HG02610 (cell line): ENCODE measurements at regions not wholly inside any gene's neighbourhood (a gene's known extent, or its start where the extent isn't known, plus 50 kb on each side); places are given as distances from the start of the nearest gene placed in this dataset.

Experiments used
- ATAC-seq: cut with Tn5 transposase; IDR thresholded peaks from one replicate; pipeline ENCODE4 v1.9.1; 2021; ENCODE audit warnings: mild to moderate bottlenecking, moderate library complexity; ENCODE audit not compliant: unreplicated experiment

DNA sequence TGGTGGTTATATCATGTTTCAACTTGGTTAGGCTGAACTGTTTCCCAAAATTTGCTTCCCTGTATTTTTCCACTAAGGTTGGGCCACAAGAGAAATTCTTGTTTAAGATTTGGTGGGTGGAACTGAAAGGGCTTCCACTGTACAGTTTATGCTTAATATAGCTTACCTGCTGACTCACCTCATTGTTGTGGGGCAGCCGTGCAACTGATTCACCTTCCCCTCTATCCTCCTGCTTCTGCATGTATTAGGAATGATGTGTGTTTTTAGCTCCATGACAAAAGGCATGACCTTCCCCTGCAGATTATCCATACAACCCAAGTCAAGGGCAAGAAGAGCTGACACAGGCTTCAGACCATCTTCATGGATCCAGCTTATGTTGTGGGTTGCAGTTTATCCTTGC, 98.4 kb upstream of the GULP1 start:
- ATAC-seq, result no peak

DNA sequence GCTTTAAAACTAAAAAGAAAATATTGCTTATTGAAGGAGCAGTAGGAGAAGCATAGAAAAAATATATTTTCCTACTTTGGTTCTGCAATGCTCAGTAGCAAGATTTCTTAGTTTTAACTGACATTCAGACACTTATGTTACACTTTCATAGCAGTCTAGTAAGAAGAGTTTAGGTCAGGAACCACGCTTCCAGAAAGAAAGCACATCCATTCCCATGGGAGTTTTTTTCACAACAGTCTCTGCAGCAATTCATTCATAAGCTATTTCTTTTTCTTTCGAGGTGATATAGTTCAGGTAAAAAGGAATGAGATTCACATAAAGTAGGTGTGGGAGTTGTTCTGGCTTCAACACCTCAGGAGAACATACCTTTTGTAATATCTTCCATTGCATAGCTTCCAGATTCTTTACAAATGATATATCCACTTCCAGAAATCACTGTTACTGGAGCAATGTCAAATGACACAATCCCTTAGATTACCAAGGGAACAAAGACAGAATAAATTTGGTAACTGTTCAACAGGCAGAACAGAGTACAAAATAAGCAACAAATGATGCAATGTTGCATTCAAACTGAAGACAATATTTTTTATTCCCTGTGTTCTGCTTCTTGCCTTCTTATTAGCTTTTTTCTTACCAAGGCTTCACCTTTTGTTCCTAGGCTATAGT, 95.2 kb upstream of the GULP1 start:
- no peak for ATAC-seq

DNA sequence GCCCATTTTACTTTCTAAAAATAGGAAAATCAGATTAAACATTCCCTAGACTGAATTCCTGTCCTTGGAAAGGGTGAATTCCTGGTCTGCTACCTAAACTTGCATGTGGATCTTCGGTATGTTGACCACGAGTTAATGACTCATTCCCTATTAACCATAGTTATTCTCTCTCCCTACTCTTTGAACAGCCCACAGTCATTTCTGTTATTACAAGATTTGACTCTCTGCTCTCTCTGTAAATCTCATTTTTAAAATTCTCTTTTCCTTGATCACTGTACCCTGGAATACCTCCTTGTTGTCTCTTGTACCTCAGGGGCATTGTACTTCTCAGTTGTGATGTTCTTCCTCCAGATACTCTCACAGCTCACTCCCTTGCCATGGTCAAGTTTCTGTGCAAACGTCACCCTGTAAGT, 92.0 kb upstream of the GULP1 start:
- no peak for ATAC-seq

DNA sequence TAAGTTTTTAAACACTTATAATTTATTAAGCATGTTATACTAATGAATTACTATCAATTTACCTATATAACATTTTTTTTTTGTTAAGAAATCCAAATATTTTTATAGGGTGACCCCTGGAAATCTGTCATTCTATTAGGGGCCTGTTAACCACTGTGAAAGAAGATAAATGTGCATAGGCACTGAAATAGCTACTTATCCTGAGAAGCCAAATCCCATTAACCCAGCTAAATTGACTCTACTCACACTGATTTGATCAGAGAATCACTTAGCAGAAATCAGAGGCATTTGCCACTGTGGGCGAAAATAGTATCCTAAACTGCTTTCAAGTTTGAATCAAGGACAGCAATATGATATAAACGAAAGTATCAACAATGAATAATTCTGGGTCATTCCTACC, 90.0 kb upstream of the GULP1 start:
- ATAC-seq, result no peak

DNA sequence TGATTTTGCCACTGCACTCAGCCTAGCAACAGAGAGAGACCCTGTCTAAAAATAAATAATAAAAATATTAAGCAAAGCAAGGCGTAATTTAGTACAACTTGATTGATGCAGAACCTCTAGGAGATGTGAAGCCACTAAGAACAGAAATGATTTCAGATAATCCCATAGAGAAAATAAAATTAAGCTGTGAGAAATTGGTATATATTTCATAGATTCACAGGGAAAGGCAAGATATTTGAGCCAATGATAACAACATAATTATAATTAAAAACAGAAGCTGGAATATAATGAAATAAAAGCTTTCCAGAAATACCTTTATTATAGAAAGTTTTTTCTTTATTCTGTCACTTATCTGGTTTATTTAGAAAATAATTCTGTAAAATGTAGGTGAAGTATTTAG, 88.9 kb upstream of the GULP1 start:
- no peak for ATAC-seq

DNA sequence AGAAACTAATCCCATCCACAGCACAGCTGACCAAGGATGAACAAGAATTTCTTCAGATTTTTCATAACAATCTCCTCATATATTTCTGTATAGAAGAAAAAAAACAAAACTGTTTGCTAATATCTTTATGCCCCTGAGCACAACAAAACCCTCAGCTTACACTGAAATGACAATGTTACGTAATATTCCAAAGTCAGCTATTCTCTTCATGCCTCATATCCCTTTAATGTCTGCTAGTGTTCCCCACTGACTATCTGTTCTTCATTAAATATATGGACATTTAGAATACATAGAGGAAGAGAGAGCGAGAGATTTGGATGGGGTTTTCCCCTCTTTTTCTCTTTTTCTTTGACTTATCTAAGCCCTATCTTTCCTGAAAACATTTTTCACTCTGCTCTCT, 87.9 kb upstream of the GULP1 start:
- ATAC-seq, result no peak

DNA sequence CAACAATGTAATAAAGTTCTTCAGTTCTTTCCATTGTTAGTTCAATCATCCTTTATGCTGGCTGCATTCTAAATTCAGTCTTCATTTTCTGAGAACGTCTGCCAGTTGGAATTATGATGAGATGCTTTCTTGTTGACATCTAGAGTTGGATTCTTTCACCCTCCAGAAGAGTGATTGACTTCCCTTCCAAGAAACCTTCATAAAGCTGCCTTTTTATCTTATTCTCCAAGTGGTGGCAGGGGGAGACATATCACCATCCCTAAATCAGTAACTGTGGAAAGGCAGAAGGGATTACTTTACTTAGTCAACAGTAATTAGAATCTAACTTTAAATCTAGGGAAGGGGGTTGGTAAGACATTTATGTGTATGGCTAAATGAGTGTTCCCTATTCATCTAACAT, 86.8 kb upstream of the GULP1 start:
- no peak for ATAC-seq

DNA sequence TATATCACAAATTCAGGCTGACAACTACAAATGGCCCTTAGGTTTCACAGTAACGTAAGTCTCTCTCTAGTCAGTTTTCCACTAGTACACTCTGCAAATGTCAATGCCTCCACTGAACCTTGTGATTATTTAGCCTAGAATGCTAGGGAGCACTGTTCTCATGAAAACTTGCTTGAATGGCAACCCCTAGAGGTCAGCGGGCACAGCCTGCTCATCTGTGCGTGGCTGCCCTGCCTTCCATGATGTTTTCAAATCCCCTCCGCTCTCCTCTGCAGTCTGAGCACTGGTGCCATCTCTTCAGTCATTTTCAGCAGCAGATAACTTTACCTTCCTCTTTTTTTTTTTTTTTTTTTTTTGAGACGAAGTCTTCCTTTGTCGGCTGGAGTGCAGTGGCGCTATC, 84.1 kb upstream of the GULP1 start:
- ATAC-seq, result no peak

DNA sequence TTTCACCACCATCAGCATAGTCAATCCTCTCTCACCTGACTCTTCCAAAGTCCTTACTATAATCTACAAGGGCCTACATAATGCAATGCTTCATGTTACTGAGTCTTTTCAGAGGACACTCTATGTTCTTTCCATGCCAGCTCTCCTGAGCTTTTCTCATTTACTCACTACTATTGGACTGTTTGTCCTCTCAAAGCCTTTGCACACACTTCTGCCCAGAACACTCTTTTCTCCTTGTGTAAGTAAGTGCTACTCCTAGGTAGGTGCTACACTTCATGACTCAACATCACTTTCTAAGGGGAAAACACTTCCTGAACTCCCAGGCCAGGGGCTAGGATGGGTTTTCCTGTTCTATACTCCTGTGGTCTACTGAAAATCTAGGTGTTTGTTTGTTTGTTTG, 82.5 kb upstream of the GULP1 start:
- no peak for ATAC-seq

DNA sequence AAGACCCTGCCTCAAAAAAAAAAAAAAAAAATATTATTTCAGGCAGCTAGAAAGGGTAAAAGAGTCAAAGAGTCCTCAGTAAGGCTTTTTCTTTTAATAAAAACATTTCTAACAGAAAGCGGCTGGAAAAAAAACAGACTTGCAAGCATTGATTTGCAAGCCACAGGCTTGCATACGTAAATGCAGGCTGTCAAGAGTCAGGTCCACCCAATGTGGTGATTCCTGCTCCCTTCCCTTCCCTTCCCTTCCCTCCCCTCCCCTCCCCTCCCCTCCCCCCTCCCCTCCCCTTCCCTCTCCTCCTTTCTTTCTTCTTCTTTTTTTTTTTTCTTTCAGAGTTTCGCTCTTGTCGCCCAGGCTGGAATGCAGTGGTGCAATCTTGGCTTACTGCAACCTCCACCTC, 74.4 kb upstream of the GULP1 start:
- no peak for ATAC-seq

DNA sequence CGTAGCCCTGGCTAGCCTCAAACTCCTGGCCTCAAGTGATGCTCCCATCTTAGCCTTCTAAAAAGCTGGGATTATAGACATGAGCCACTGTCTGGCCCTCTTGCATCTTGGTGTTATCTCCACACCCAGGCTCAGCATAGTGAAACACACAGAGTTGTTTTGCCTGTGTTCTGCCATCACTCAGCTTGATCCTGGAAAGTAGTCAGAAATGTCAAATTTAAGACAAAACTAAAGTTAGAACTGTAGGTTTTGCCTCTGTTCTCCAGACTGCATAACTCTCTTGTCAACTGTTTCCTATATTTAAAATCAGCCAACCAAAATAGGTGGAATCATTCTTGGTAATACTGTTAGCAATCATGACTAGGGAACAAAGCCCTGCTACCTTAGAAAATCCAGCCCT, 72.1 kb upstream of the GULP1 start:
- no peak for ATAC-seq

DNA sequence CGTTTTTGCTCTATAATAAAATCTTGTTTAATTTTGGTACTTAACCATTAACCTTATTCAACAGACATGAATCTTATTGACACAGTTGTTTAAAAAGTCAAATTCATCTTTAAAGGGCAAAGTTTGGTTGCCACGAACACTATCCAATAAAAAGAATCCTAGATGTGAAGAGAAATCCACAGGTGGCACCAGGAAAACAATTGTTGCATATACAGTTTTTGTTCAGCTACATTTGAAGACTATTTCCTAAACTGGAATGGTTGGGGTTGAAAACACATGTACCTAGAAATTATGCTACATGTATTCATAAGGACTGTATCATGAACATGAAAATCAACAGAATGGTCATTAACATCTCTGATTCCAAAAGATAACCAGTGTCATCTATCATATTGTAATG, 71.1 kb upstream of the GULP1 start:
- no peak for ATAC-seq

DNA sequence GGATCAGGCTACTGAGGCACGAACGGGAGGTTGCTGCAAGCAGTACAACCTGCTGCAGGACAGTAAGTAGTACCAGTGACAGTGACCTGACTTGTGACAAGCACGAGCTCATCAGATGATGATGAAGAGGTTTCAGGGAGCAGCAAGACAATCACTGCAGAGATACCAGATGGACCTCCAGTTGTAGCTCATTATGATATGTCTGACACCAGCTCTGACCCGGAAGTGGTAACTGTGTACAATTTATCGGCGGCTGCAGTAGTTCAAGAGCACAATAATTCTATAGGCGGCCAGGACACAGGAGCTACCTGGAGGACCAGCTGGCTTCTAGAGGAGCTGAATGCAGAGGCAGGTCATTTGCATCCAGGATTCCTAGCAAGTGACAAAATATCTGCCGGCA, 64.0 kb upstream of the GULP1 start:
- ATAC-seq, result no peak

DNA sequence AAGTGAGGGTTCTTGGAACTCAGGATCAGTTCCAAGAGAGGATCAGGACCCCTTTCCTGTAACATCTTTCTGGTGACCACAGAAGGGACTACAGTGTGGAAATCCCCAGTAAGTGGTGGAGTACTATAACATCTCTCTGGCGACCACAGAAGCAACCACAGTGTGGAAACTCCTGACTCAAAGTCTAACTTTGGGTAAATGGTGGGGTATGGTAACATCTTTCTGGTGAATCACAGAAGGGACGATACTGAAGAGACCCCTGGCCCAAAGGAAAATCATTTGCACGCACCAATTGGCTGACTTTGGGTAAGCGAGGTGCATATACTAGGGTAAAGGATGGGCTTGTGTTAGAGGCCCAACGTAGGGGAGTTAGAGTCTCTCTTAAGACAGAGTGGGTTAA, 56.3 kb upstream of the GULP1 start:
- peak; percentile 96 for ATAC-seq

DNA sequence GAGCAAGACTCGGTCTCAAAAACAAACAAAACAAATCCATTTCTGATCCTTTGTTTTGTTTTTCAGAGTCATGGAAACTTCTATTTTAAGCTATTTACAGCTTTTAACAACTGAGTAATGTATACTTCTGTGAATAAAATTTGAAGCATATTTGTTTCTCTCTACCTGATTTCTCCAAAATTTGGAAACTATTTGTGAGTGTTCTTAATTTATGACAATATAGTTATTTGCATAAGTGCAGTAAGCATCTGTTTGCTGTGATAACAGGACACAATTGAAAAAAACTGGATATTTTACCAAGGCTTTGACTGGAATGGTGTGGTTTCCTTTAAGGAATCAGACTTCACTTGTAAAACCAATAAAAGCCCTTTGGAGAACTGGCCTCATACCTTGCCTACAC, 53.3 kb upstream of the GULP1 start:
- ATAC-seq, result no peak
